ENCODE measurements at regions not wholly inside any gene's neighbourhood (a gene's known extent, or its start where the extent isn't known, plus 50 kb on each side); places are given as distances from the start of the nearest gene placed in this dataset.

DNA sequence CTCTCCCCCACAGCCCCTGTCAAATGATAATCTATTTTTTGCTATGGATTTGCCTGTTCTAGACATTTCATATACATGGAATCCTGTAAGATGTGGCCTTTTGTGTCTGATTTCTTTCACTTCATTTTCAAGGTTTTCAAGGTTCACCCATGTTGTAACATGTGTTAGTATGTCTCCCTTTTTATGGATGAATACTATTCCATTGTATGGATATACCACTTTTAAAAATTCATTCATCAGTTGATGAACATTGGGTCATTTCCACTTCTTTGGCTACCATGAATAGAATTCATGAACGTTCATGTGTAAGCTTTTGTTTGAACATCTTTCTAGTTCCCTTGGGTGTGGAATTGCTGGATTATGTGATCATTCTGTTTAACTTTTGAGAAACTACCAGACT, 94.7 kb upstream of the ZNF366 start:
- TF ChIP-seq, protein P1, sequence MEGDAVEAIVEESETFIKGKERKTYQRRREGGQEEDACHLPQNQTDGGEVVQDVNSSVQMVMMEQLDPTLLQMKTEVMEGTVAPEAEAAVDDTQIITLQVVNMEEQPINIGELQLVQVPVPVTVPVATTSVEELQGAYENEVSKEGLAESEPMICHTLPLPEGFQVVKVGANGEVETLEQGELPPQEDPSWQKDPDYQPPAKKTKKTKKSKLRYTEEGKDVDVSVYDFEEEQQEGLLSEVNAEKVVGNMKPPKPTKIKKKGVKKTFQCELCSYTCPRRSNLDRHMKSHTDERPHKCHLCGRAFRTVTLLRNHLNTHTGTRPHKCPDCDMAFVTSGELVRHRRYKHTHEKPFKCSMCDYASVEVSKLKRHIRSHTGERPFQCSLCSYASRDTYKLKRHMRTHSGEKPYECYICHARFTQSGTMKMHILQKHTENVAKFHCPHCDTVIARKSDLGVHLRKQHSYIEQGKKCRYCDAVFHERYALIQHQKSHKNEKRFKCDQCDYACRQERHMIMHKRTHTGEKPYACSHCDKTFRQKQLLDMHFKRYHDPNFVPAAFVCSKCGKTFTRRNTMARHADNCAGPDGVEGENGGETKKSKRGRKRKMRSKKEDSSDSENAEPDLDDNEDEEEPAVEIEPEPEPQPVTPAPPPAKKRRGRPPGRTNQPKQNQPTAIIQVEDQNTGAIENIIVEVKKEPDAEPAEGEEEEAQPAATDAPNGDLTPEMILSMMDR (IDR thresholded peaks at IDR 0.05; ENCODE audit: low read depth, low read length): no peak
- no peak for DNase-seq (ENCODE audit: low read depth, low spot score)
- in situ Hi-C loops (cut with HindIII; ENCODE audit: low sequenced_read_pairs): no loop called here
- H3K4me3 ChIP-seq (ENCODE audit: low read depth, low read length): no peak overlapping the region

DNA sequence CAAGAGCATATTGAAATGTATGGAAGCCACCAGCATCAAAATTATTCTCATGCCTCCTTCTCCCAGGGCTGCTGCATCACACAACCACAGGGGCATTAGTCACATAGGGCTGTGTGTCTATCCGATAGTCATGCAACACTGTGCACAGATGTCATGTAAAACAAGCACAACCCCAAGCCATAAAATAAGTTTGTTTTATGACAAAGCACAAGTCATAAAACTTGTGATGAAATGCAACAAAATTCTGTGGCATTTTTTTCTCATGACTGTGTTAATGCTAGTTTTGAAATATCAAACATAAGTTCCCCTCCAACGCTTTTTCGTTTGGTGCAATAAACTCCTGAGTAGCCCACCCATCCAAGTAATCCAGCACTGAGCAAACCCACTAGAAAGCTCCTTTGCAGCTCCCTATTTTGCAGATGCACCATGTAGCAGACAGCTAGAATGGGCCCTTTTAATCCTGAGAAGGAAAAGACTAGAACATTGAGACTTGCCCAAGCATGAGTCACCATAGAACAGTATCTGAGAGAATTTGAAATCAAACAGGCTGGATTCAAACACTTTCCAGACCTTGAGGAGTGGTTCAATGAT, 93.3 kb upstream of the ZNF366 start:
- in situ Hi-C loops (cut with HindIII; ENCODE audit: low sequenced_read_pairs): no loop called here
- H3K4me3 ChIP-seq (ENCODE audit: low read depth, low read length): no peak overlapping the region
- DNase-seq (ENCODE audit: low read depth, low spot score): peak; percentile 88
- TF ChIP-seq, protein P1 (IDR thresholded peaks at IDR 0.05; ENCODE audit: low read depth, low read length): no peak

DNA sequence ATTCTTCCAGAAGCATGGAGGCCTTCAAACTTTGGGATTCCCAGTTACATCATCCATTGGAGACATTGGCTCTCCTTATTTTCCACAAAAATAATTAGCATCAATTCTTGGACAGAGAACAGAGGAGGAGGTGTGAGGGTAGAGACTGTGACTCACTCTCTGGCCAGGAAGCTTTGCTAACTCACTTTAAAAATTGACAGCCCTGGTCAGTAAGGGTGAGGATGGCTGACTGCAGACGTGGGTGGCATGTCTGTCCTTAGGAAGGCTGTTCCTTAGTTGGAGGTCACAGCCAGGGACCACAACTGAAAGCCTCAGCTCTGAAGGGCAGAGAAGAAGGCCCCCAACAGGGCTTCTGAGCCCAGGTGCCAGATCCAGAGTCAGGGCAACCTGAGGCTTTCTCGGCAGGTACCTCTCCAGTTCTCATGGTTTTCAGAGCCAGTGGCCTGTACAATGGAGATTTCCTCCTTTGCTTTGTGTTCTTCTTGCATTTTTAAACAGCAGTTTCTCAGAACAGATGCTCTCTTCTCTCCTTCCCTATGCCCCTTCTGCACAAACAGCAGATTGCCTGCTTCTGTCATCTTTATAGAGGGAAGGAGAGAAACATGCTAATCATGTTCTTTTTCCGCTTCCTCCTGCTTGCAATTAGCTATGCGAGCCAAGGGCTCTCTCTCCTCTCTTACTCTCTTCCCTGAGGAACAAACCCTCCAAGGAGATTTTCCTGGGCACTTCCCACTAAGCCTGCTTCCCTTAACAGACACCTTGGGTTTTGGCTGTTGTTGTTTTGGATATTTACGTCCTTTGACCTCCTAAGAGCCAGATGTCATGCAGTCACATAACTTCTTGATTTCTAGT, 92.5 kb upstream of the ZNF366 start:
- DNase-seq (ENCODE audit: low read depth, low spot score): peak; percentile 54
- no peak overlapping the region for H3K4me3 ChIP-seq (ENCODE audit: low read depth, low read length)
- in situ Hi-C loops (cut with HindIII; ENCODE audit: low sequenced_read_pairs): no loop called here
- TF ChIP-seq, protein P1 (IDR thresholded peaks at IDR 0.05; ENCODE audit: low read depth, low read length): no peak

GRCh38 chr5:72599065-72599433, 91.8 kb upstream of the ZNF366 start:
- in situ Hi-C loops (cut with HindIII; ENCODE audit: low sequenced_read_pairs): no loop called here
- no peak overlapping the region for H3K4me3 ChIP-seq (ENCODE audit: low read depth, low read length)
- TF ChIP-seq, protein P1 (IDR thresholded peaks at IDR 0.05; ENCODE audit: low read depth, low read length): no peak
- no peak for DNase-seq (ENCODE audit: low read depth, low spot score)

- TF ChIP-seq, protein P1 (IDR thresholded peaks at IDR 0.05; ENCODE audit: low read depth, low read length): no peak
- in situ Hi-C loops (cut with HindIII; ENCODE audit: low sequenced_read_pairs): no loop called here
- H3K4me3 ChIP-seq (ENCODE audit: low read depth, low read length): no peak overlapping the region
- DNase-seq (ENCODE audit: low read depth, low spot score): peak; percentile 77
Observed at GRCh38 chr5:72598401-72599064, 91.3 kb upstream of the ZNF366 start.

DNA sequence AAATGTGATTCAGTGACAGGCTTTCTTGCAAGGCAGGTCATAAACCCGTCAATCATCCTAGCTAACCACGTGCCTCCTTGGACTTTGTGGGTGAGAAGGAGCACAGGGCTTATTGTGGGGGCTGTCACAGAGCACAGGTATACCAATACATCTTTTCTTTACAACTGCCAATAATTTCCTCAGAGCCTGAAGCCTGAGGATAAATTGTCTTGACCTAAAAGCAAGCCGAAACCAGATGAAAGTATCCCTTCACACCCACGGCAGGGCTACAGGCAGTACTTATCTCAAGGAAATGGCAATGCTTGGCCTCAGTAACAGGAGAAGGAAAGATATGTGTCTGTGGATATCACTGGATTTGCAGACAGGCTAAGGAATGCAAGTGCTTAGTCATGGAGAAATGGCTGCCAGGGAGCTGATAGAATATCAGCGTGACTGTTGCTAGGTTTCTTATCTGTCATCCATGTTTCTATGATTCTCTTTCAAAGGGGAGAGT, 90.3 kb upstream of the ZNF366 start:
- in situ Hi-C loops (cut with HindIII; ENCODE audit: low sequenced_read_pairs): no loop called here
- TF ChIP-seq, protein P1 (IDR thresholded peaks at IDR 0.05; ENCODE audit: low read depth, low read length): no peak
- no peak overlapping the region for H3K4me3 ChIP-seq (ENCODE audit: low read depth, low read length)
- peak; percentile 85 for DNase-seq (ENCODE audit: low read depth, low spot score)

All from astrocyte of the spinal cord (primary cell).